Activated CD4-positive, alpha-beta T cell treated with anti-CD3 and anti-CD28 coated beads, Interleukin-2, amount 50 U/mL, for 16 hours (primary cell): ENCODE measurements at regions not wholly inside any gene's neighbourhood (a gene's known extent, or its start where the extent isn't known, plus 50 kb on each side); places are given as distances from the start of the nearest gene placed in this dataset.

Source experiments
- DNase-seq: peaks from one replicate; pipeline ENCODE4 v3.0.0-alpha.2; 2020

DNA sequence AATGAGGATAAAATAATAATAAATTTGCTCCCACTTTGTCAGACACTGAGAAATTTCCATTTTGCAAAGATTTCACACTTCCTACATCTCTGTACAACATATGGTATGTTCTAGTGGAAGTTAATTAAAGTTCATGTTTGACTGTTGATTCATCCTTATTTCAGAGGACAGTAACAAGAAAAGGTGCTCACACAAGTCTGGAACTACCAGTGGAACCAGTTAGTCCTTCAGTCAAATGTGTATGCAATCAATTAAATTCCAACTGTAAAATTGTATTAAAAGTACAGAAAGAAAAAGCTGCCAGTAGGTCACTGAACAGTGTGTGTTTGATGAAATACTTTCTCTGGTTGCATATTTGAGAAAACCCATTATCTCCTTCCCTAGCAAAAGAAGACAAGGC is 496.0 kb upstream of the PKN2 start:
- DNase-seq, result no peak

DNA sequence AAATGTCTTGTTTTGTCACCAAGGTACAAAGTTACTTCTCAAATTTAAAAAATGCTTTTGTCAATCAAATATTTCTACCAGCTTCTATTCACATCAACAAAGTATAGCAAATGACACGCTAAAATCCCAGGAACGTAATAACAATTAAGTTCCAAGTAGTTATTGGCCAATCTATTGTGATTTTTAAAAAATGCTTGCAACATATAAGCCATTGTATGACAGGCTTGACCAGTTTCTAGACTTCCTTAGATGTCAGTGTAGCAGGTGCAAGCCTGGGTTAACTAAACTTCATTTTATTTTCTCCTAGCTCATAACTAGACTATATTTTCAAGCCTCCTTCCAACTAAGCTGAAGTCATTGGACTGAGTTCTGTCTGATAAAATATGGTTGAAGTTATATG is 494.5 kb upstream of the PKN2 start:
- no peak for DNase-seq

DNA sequence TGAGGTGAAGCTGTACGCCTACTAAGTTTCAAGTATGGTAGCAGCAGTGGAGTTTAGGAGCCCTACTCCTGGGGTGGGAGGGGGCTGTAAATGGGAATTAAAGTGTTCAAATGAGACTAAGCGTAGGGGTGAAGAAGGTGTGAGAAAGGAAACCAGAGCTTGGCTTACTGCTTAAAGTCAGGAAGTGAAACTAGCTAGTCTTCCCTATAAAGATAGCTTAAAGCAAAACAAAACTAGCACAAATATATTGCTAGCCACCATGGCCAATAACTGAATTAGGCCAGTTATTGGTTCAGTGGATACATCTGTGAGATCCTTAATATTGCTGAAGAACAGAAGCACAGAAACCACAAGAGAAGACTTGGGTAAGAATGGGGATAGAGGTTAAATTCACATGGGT is 492.2 kb upstream of the PKN2 start:
- DNase-seq, result no peak

DNA sequence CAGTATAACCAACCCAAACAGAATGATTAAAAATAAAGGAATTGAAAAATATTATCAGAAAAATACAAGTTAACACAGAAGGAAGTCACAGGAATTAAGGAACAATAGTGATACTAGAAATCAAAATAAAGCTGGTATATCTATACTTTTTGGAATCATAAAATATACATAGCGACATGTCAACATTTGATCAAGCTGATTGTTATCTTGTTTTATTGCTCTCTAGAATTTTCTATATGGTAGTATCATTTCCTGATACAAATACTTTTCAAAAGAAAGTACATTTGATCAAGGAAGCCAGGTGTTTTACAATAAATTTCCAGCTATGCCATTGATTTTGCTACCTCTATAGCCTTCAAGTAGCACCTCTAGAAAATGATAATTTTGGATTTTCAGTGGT is 489.5 kb upstream of the PKN2 start:
- DNase-seq, result no peak

DNA sequence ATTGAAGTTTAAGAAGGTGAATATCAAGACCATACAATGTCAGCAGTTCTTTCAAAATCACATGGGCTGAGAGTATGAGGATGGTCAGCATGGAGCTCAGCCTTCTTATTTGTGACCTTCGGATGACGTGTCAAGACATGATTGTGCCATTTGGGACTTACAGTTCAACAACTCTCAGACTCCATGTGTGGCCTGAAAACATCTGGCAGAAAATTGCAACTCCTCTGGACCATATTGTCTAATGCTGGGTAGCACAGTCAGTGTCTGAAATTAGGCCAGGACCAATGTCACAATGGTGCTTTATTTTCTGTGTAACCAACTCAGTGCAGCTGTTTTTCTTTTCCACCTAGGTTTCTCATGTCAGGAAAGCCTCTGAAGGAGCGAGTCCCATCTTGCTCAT is 483.5 kb upstream of the PKN2 start:
- no peak for DNase-seq

DNA sequence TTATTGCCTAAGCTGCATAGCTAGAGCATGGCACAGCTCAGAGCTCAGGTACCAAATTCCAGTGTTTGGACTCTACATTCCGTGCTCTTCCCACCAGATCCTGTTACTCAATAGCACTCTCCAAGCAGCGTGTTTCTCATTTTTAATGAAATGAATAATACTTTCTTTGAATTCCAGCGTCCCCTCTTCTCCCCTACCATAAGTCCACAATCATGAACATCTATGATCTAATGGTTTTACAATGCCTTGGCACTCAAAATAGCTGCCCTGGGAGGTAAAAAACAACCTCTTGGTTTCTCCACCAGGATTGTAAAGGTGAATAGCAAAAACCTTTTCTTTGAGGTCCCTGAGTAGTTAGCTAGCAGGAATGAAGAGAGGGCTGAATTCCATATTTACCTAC is 480.0 kb upstream of the PKN2 start:
- DNase-seq, result no peak

DNA sequence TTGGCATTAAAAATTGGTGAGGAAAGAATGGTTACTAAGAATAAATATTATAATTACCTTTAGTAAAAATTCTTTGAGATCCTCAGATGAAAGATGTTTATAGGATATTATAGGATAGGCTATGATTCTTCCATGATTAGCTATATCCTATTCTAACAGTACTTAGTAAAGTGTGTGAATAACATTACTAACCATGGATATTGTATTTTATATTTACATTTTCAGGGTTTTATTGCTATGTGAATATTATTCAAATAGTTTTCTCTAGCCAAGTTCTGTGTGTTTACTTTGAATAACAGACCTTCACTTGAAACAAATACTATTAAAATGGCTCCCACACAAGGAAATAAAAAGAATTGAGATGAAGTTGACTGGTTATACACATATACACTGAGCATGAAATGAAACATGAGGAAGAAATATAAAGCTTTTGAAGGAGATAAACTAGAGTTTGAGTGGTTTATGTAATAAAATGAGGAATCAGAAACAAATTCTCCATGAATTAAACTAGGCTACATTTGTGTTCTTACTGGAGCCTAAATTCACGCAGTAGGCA is 479.4 kb upstream of the PKN2 start:
- DNase-seq, result no peak

DNA sequence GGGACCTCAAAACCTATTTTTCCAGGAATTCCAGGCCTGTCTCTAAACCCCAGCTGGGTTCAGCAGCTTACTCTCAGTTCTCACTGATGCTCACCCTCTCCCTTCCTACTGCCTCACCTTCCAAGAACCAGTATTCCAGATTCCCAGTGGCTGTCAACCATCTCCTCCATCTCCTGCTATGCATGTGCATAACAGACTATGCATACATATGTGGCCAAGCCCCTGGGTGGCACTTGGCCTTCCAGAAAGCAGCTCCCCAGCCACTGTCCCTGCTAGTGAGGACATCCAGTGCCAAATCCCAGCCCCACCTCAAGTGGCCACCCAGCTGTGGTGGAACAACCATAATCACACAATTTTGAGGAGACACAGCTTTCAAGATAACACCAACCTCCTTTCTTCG is 475.7 kb upstream of the PKN2 start:
- no peak for DNase-seq

DNA sequence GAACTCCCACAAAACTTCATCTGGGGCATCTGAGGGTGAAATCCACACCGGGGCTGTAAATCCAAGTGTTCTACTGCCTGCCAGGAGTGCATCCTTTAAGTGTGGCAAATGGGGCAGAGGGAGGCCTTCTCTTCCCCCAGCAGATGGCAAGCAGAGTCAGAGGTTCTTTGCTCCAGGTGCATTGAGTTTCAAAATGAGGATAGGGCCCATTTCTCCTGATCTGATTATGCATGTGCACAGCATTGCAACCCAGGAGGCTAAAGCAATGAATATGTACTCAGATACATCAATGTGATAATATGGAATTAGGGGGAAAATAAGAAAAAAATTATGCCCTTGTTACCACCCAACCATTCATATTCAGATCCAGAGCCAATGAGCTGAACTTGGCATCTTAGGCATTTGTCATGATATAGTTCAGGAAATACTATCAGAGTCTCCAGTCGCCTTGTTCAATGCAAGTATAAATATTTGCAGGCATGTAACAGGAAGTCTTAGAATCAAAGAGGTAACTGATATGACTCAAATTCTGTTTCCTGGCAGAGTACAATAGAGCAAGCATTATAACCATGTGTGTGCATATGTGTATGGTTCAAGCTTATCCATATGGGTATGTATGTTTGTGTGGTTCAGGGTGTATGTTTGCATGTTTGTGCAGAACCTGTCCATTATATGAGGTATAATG is 473.8 kb upstream of the PKN2 start:
- peak; percentile 24 for DNase-seq

DNA sequence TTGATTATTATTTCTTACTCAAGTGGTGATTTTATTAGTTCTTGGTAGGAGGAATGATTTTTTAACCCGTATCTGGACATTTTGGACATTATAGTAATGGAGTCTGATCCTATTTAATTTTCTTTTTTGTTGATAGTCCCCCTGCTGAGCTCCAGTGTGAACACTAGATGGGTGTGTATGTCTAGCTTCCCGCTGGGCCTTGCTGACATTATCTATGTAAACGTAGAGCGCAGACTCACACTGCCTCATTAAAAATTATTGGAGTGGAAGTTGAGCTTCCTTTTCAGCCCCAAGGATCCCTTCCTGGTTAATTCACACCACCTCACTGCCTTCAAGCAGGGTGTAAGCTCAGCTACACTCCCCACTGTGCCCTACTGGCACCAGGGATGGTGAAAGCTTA is 467.6 kb upstream of the PKN2 start:
- DNase-seq, result no peak

DNA sequence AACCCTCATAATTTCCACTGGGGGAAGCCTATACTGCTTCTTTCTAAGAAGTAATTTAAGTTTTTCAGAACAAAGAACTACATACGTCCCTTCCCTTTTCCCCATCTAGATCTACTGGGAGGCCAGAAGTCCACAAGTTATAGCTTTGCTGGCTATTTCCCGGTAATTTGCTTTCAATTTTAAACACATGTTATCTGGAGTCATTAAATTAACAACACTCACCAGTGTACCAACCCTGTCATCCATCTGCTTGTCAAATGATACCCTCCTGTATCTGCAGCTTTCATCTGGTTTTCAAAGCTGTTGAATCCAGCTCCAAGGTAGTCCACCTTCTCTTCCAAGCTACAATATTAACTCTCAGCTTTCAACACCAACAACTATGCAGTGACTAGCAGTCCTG is 466.7 kb upstream of the PKN2 start:
- no peak for DNase-seq

DNA sequence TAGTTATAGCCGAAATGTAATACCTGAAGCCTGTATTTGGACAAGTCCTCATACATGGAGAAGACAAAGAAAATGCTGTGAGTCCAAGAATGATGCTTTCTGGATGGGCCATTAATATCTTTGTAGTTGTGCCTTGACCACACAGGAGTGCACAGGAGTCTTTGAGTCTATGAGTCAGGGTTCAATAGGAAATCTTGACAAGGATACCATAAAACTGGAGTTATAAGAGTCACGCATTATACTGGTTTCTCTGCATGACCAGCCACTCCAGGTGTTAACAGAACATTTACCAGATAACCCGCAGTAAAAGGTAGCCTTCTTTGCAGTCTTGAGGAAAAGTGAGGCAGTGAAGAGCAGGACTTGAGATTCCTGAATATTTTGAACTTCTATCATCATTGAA is 464.6 kb upstream of the PKN2 start:
- DNase-seq, result no peak

DNA sequence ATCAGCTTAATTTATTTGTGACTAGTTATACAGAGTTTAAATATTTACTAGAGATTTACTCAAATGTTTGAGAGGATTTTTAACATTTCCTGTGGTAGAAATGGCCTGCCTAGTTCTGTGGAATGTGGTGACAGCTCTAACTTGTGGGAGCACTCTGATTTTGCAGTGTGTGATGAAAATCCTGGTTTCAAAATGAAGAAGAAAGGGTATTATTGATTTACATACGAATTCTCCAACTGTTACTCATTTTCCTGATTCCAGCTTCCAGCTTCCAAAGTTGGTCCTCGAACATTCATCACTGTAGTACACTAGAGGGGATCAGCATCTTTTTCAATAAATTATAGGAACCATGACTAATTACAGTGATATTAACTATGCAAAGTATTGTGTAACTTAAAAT is 462.7 kb upstream of the PKN2 start:
- DNase-seq, result no peak

DNA sequence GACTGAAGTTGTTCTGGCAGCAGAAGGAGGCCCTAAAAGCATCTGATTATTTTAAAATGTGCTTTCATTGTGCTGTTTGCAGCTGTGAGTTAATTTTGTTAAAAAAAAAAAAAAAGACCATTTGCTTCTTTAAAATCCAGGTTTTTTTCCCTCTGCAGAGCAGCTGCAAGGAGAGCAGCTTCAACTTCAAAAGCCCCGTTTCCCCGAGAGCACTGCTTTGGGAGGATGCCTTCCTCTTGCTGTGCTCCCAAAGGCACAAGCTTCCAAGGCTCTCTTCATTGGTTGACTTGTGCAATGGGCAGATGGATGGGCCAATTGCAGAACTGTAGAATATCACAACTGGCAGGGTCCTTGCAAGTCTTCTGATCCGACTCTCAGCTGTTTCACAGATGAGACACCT is 459.2 kb upstream of the PKN2 start:
- DNase-seq, result no peak

DNA sequence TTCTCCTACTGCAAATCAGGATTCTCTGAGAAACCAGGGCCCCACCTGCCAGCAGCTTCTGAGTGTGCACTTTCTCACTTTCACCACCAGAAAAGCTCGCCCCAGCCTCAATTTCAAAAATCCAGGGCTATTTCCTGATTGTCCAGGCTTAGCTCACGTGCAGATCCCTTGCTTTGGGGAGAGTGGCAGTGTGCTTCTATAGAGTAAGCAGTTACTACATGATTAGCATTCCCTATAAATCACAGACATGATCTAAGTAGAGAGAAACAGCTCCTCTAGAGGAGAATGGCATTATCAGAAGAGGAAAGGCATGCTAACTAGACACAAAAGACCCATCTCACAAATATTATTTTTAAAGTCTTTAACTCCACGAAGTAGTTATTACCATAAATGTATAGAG is 456.0 kb upstream of the PKN2 start:
- DNase-seq, result no peak

DNA sequence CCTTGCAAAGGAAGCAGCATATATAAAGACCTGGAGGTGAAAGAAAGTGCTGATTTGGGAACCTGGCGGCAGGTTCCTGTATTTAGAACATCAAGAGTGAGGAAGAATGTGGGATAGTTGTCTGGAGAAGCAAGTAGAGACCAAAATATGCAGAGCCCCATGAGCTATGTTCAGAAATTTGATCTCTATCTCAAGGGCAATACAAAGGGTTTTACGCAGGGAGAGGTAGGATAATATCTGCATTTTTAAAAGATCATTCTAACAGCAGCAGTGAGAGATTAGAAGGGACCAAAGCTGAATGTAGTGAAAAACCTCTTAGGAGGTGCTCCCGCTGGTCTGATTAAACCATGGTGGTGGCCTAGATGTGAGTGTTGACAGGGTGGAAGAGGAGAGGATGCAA is 453.9 kb upstream of the PKN2 start:
- DNase-seq, result no peak

DNA sequence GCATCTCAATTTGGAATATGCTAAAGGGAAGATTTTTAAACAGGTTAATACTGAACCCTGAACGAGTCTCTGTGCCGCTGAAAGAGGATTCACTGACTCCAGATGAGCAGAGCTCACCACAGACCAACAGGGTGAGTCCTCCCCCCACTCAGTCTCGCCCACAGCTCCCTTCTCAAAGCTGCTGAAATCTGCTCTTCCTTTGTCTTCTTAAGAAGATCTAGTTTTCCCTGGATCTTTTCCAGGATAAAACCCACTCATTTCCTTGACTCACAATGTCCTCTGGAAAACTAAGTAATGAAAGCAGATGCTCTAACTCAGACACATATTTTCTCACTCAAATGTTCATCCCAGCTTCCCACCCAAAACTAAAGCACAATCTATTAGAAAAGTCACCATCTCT is 447.0 kb upstream of the PKN2 start:
- no peak for DNase-seq

DNA sequence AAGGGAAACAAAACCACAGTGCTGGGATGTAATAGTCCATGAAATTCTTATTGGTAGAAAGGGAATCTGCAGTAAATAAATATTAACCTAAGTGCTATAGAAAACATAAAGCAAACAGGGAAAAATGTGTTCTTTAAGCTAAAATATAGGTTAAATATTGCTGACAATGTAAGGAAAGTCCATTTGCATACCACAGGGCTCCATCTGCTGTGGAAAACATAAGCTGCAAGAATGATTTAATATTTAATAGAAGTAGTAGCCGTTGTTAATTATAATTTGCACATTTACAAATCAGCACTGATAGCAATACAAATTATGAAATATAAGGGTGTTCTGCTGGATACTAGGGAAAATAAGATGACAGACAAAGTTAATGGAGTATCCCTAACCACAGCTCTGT is 444.9 kb upstream of the PKN2 start:
- no peak for DNase-seq

DNA sequence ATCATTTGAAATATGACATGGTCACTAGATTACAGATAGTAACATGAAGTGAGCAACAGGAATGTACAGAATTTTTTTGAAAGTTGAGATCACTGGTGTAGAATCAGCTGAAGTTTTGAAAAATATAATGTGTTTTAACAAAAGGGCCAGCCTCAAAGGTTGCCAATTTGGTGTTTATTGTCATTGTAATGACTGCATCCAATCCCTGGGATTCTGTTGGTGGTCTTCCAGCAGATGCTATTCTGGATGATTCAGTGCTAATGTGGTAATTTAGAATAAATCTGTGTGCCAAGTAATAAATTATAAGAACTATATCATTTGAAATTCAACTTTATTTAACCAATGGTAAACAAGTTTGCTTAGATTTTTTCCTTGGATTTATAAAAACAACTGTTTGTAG is 436.4 kb upstream of the PKN2 start:
- no peak for DNase-seq

DNA sequence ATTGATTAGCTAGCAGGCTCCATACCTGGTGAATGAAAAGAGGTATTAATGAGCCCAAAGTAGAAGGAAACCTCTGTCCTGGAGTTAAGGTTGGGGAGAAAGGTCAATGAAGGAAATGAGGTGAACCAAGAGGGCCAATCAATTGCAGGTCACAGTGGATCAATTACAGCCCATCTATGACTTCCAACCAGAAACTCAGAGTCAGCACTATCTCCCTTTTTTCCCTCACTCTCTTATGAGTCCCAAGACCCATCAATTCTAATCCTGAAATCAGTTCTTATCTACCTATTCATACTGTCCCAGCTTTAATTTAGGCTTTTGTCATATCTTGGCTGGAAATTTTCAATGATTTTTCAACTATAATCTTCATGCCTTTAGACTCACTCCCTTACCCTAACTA is 433.2 kb upstream of the PKN2 start:
- no peak for DNase-seq

DNA sequence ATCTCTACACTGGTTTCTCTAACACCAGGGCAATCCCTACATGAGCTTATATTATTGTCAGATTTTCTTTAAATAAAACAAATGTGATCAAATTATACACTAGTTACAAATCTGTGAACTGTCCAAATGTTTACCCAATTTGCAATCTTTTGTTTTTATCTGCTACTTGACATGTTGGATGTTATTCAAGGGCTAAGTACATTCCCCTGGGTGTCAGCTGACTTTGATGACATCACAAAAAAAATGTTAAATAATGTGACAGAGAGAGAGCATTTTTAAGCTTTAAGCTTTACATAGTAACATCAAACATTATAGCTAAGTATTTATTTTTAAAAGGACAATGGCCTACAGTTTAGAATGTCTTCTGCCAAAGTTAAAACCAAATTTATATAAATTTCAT is 431.3 kb upstream of the PKN2 start:
- DNase-seq, result no peak

DNA sequence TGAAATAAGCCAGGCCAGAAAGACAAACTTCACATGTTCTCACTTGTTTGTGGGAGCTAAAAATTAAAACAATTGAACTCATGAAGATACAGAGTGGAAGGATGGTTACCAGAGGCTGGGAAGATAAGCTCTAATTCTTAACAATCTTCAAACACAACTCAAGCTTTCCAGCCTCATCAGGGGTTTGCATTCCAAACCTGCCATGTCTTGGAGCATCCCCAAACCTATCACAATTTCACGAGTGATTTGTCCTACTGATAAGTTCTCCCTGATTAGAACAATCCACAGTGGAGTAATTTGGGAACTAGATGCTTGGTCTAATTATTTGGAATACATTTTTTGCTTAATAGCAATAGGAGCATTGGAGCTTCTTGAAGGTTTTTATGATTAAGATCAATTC is 418.5 kb upstream of the PKN2 start:
- DNase-seq, result no peak

DNA sequence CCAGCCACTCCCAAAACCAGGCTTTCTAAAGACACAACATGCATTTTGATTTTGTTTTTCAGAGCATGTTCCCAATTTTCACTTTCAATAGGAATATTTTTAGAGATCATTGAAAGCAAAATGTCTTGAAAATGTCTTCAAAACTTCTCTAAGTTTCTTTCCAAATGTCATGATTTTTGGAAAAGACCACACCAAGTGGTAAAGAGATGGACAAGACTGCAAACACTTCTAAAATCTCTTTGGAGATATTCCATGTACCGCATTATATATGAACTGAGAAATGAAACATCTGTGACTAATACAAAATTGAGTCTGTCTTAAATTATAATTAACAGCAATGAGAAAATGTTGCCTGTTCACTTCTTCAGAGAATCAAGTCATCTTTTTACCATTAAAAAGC is 418.0 kb upstream of the PKN2 start:
- DNase-seq, result no peak

DNA sequence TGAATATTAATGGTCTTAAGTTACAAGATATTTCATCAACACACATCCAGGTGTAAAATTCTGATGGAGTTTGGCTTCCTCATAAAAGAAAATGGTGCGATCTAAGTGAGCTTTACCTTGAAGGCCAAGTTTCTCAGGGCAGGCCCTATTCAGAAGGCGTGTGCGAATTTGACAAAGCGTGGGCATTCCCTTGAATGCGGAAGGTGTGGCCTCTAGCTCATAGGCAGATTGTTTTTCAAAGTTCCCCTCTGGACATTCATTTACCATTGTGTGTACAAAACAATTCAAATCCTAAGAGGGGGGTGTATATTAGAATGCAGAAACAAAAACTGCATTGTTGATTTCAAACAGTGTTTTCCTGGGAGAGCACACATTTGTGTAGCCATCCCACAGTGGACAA is 411.9 kb upstream of the PKN2 start:
- DNase-seq, result no peak

DNA sequence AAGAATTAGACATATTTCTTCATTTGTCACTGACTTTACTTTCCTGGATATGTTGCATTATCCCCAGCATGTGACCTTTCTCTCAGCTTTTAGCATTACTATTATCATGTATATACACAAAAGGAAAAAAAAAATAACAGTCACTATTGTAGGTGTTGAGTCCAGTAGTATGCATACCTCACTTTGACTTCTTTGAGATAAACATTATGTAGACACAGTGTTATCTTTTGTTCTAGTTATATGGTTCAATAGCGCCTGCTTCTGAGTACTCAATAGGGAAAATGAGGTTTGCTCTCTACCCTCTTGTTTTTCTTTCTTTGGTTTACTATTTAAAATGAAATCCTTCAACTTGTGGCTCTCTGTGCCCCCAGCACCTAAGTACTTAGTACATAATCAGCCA is 409.6 kb upstream of the PKN2 start:
- no peak for DNase-seq
